T1000 (cell line): ENCODE measurements at regions not wholly inside any gene's neighbourhood (a gene's known extent, or its start where the extent isn't known, plus 50 kb on each side); places are given as distances from the start of the nearest gene placed in this dataset.

Experiments
- DNase-seq: peaks from one replicate; lab custom pipeline; 2025; ENCODE audit warnings: mixed read lengths; lab: John Stamatoyannopoulos, UW

DNA sequence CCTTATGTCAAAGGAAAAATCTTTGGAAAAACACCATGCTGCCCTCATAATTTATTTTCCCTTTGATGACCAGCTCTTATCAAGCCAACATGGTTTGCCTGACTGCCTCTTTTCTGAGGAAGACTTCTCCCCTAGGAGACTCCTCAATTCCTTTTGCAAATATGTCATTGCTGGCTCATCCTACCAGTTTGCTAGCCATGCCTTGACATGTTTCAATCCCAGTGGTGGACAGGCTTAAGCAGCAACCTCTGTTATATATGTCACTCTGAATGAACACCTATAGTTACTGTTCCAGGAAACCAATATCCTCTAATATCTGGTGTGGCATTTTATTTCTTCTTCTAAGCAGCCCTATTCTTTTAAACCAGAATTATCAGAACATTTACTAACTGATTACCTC, 615.8 kb downstream of the HTR1A start:
- no peak for DNase-seq

DNA sequence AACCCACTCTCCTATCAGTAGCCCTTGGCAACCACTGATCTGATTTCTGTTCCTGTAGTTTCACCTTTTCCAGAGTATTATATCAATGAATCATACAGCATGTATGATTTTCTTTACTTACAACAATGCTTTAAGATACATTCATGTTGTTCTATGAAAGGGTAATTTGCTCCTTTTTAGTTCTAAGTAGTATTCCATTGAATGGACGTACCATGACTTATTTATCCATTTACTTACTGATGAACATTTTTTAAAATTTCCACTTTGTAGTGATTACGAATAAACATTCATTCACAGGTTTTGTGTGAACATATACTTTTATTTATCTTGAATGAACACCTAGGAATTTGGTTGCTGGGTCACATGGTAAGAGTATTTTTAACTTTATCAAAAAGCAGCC, 620.8 kb downstream of the HTR1A start:
- no peak for DNase-seq

GRCh38 chr5:63323926-63324325, 638.3 kb downstream of the HTR1A start:
- no peak for DNase-seq

DNA sequence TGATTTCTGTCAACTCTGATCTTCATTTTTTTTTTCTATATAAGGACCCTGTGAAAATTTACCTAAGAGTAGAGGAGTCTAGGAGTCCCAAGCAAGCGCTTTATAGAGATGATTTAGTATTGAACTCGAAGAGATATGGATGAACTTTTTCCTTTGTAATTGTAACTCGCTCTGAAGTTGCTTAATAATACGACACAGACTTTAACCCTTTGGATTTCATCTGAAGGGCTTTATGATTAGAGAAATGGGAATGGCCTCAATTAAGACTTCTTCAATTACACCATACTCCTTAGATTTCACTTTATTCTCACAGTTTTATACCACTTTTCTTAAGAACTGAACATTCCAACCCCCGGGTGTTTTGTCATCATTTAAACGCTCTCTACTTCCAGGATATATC, 647.7 kb downstream of the HTR1A start:
- no peak for DNase-seq

DNA sequence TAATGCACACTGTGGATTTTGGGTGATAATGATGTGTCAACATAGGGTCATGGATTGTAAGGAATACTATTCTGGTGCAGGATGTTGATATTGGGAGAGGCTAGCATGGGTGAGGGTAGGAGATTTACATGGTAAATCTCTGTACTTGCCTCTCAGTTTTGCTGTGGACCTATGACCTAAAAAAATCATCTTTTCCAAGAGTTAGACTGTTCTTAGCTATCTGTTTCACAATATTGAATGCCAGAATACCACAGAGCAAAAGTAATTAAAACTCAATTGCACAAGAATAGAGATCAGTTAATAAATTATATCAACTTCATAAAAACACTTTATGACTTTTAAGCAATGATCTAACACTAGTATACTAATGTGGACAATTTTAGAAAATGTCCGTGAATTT, 651.6 kb downstream of the HTR1A start:
- DNase-seq: no peak

DNA sequence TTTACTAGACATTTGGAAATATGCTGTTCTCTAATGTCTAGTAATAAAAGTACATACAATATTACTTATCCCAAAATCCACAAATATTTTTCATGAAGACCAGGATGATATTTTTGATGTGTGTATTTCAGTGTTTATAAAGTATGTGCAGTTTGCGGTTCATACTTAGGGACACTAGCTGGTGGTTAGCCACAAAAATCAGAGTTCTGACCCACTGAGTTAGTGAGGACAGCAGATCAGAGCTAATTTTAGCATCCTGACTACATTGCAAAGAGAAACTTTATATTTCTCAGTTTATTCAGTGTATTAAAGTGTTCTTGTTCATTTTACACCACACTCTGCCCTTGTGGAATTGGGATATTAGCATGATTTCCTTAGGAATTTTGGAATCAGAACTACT, 655.3 kb downstream of the HTR1A start:
- no peak for DNase-seq

DNA sequence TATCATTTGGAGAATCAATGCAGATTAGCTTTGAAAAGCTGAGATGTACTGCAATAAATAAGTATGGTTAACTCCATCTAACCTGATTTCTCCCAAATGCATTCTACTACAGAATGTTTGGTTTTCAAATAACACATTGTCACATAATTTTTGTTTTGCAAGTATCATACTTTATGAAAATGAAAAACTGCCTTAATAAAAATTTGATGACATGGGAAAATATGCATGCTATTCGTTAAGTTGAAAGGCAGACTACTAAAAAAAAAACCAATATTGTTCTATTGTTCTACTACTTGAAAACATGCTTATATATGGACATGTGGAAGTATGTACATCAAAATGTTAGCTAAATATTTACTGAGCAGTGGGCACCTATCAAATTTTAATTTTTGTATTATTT, 668.9 kb downstream of the HTR1A start:
- DNase-seq: no peak

- DNase-seq: no peak
Measured at GRCh38 chr5:63286724-63287123, 675.5 kb downstream of the HTR1A start.

DNA sequence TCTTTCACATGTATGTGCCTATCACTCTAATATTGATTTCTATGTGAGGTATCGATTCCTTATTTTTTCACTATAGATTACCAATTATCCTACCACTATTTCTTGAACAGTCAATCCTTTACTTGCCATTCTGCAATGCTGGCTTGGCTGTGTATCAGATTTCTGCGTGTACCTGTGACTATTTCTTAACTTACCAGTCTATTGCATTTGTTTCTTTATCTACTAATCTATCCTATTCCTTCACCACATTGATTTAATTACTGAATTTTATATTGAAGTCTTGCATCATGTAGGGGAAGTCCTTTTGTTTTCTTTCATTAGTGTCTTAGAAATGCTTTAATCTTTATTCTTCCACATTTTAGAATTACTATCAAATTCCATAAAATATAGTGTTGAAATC, 684.8 kb downstream of the LRRC70 start:
- DNase-seq: no peak

DNA sequence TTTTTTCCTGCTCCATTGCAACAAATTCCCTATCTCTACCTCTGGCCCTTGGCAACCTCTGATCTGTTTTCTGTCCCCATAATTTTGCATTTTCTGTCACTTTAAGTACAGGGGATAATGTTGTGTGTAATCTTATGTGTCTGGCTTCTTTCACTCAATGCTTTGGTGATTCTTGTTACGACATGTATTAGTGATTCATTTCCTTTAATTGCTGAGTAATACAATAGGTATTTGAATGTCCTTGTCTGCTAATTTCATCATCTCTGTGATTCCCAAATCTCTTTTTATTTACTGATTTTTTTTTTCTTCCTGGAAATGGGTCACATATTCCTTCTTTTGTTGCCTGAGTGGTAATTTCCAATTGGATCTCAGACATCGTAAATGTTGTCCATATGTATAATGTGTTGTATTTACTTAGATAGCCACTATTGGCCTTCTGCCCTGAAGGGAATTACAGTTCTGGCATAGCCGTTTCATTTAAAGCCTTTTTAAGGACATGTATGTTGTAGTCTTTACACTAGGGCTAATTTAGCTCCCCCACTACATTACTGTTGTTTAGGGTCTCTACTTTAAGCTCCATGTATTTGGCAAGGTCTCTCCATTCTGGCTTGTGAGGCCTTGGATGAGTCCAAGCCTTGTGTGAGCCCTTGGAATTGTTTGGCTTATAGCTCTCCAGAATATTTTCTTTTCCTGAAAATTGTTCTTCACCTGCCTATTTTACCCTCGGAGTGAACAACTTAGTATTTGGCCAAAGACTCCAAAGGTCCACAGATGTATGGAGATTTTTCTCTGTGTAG, 683.8 kb downstream of the LRRC70 start:
- DNase-seq: no peak

DNA sequence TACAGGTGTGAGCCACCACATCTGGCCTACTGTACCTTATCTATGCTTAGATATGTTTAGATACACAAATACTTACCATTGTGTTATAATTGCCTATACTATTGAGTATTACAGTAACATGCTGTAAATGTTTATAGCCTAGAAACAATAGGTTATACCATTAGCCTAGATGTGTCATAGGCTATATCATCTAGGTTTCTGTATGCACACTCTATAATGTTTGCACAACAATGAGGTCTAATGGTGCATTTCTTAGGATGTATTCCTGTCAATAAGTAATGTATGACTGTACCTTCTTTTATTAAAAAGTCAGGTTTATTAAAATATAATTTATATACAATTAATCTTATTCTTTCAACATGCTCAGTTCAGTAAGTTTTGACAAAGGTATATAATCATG, 683.1 kb downstream of the LRRC70 start:
- no peak for DNase-seq

DNA sequence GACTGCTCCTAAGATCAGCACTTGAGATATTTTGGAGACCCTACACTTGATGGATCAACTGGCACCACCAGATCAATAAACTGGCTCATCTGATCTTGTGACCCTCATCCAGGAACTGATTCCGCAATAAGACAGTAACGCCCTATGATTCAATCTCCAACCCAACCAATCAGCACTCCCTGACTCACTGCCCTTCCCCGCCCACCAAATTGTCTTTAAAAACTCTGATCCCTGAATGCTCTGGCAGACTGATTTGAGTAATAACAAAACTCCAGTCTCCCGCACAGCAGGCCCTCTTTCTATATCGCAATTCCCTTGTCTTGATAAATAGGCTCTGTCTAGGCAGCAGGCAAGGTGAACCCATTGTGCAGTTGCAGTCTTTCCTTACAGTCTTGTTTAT, 677.0 kb downstream of the LRRC70 start:
- no peak for DNase-seq

GRCh38 chr5:63250939-63251338, 672.3 kb downstream of the LRRC70 start:
- no peak for DNase-seq

DNA sequence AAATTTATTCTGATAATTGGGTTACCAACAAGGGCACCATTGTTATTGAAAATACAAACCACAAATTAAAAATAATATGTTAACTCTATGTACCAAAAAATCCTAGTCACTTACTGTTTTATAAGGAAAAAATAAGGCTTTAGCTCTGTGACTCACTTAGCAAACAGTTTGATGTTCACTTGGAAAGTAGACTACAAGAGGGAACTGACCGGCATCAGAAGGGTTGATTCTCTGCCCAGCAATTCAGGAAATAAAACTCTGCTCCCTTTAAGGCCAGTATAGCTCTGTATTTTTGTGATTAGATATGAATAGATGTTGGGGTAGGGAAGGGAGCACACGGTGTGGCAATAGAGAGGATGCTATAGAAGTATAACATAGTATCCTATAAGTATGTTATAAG, 671.3 kb downstream of the LRRC70 start:
- no peak for DNase-seq

DNA sequence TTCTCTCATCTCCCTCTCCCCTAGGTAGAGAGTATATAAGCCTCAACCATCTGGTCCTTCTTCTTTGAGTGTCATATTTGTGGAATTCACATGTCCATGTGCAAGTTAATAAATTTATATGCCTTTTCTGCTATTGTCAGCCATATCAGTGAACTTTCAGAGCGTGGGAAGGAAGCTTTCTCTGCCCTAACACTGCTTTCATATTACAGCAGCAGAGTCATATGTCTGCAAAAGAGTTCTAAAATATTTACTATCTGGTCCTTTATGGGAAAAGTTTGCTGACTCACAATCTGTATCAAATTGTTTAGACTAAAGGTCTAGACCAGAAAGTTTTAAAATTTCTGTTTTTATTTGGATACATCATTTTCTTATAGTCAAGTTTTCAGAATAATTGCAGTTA, 669.0 kb downstream of the LRRC70 start:
- no peak for DNase-seq

- no peak for DNase-seq
Measured at GRCh38 chr5:63245271-63245670, 666.7 kb downstream of the LRRC70 start.

GRCh38 chr5:63240063-63240755, 661.6 kb downstream of the LRRC70 start:
- DNase-seq: no peak

- DNase-seq: no peak
Measured at GRCh38 chr5:63233911-63234310, 655.3 kb downstream of the LRRC70 start.

DNA sequence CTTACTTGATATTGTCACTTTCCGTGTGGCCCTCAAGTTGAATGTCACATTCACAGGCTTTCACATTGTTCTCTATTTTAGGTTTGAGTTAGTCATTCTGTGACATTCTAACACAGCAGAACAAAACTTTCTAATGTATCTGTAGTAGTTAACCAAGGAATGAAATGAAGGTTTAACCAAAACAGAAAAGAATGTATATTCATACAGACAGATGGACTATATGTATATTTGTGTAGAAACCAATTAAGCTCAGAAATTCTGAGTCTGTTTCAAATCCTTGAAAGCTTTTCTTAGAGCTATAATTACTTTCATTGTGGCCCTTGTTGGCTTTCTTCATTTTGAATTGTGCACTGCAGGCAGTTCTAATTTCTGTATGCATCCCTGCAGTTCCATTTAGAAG, 654.7 kb downstream of the LRRC70 start:
- DNase-seq: no peak

DNA sequence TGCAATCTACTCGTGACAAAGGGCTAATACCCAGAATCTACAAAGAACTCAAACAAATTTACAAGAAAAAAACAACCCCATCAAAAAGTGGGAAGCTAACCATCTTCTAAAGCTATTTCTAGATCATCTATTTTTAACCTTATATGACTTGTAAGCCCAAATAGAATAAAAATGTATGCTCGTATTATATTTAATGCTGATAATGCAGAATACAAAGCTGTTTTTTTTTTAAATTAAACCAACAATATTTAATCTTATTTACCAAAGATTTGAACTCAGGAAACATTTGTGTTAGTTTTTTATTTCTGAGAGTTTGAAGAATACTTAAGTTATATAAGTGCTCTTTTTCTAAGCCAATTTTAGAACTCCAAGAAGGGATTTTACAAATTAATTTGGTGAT, 652.1 kb downstream of the LRRC70 start:
- no peak for DNase-seq

GRCh38 chr5:63228154-63228553, 649.5 kb downstream of the LRRC70 start:
- no peak for DNase-seq

GRCh38 chr5:63220244-63220643, 641.6 kb downstream of the LRRC70 start:
- no peak for DNase-seq

DNA sequence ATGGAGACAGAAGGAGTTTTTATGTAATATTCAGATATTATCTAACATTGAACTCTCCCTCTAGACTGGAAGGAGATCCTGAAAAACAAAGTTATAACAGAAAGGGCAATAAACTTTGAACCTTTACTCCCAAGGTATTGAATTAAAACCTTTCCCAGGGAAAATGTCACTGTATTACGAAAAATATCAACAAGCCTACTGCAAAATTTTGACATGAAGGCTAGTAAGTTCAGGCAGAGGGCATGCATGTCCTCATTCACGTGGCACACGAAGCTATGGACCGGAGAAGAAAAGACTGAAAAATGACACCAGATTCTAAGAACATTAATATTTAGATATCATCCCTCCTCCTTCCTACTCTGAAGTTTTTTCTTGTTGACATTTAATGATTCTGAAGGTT, 638.8 kb downstream of the LRRC70 start:
- no peak for DNase-seq

DNA sequence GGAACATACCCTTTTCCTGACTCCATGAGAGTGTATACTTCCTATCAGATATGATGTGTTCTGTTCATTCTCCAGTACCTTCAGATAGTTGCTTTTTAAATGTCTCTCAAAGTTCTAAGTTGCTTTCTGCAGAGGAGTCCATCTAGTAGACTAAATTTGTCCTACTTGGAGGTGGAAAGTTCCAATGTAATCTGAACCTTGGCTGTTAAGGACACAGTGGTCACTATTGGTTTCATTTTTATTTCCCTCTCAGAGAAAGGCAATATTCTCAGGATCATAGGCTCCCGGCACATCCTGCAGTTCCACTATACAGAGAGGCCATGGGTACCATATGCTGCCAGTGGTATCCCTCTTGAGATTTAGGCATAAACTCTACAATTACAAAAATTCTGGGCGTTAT, 634.6 kb downstream of the LRRC70 start:
- DNase-seq: no peak
